ENCODE measurements at regions not wholly inside any gene's neighbourhood (a gene's known extent, or its start where the extent isn't known, plus 50 kb on each side); places are given as distances from the start of the nearest gene placed in this dataset.

GRCh38 chr11:24131698-24132097, 365.2 kb upstream of the LUZP2 start:
- DNase-seq: no peak
- H3K27me3 ChIP-seq: no peaks in the 10 kb centered on the region
- TF ChIP-seq CTCF (IDR thresholded peaks at IDR 0.05): no peak

GRCh38 chr11:24132471-24132870, 364.4 kb upstream of the LUZP2 start:
- intact Hi-C loops (cut with DNase I; ENCODE audit: low total_unique reads): no loop called here
- DNase-seq: no peak
- Histone ChIP-seq H3K27ac (no peak overlapping the region), H3K9me3 (no peaks in the 10 kb centered on the region), H3K27me3 (no peaks in the 10 kb centered on the region), H3K4me3 (no peak overlapping the region), H3K4me1 (no peaks in the 10 kb centered on the region), H3K36me3 (no peaks in the 10 kb centered on the region)
- no peak for TF ChIP-seq CTCF (IDR thresholded peaks at IDR 0.05)

More at GRCh38 chr11:24131698-24132097, 365.2 kb upstream of the LUZP2 start:
- Histone ChIP-seq H3K4me3 (no peak overlapping the region), H3K4me1 (no peaks in the 10 kb centered on the region), H3K36me3 (no peaks in the 10 kb centered on the region), H3K9me3 (no peaks in the 10 kb centered on the region), H3K27ac (no peak overlapping the region)
- intact Hi-C loops (cut with DNase I; ENCODE audit: low total_unique reads): no loop called here

- H3K27ac ChIP-seq: no peak overlapping the region
- H3K27me3 ChIP-seq: no peaks in the 10 kb centered on the region
- no peak overlapping the region for H3K4me3 ChIP-seq
- TF ChIP-seq CTCF (IDR thresholded peaks at IDR 0.05): no peak
- DNase-seq: no peak
- H3K4me1 ChIP-seq: no peaks in the 10 kb centered on the region
- H3K9me3 ChIP-seq: no peaks in the 10 kb centered on the region
- intact Hi-C loops (cut with DNase I; ENCODE audit: low total_unique reads): no loop called here
- H3K36me3 ChIP-seq: no peaks in the 10 kb centered on the region
Observed at GRCh38 chr11:24134879-24135589, 361.8 kb upstream of the LUZP2 start.

- H3K27me3 ChIP-seq: no peaks in the 10 kb centered on the region
- H3K4me3 ChIP-seq: no peak overlapping the region
- no peaks in the 10 kb centered on the region for H3K4me1 ChIP-seq
- H3K36me3 ChIP-seq: no peaks in the 10 kb centered on the region
- no peak for TF ChIP-seq CTCF (IDR thresholded peaks at IDR 0.05)
- intact Hi-C loops (cut with DNase I; ENCODE audit: low total_unique reads): no loop called here
- H3K27ac ChIP-seq: no peak overlapping the region
- no peaks in the 10 kb centered on the region for H3K9me3 ChIP-seq
- no peak for DNase-seq
Observed at GRCh38 chr11:24142062-24142461, 354.8 kb upstream of the LUZP2 start.

GRCh38 chr11:24145411-24145810, 351.4 kb upstream of the LUZP2 start:
- no peaks in the 10 kb centered on the region for H3K27me3 ChIP-seq
- no peak overlapping the region for H3K4me3 ChIP-seq
- H3K36me3 ChIP-seq: no peaks in the 10 kb centered on the region
- H3K4me1 ChIP-seq: no peaks in the 10 kb centered on the region
- intact Hi-C loops (cut with DNase I; ENCODE audit: low total_unique reads): no loop called here
- H3K27ac ChIP-seq: no peak overlapping the region
- no peak for TF ChIP-seq CTCF (IDR thresholded peaks at IDR 0.05)
- no peaks in the 10 kb centered on the region for H3K9me3 ChIP-seq
- no peak for DNase-seq

- intact Hi-C loops (cut with DNase I; ENCODE audit: low total_unique reads): no loop called here
- no peak overlapping the region for H3K4me3 ChIP-seq
- H3K9me3 ChIP-seq: no peaks in the 10 kb centered on the region
- no peak overlapping the region for H3K27ac ChIP-seq
- no peaks in the 10 kb centered on the region for H3K36me3 ChIP-seq
- no peak for DNase-seq
- no peaks in the 10 kb centered on the region for H3K4me1 ChIP-seq
- TF ChIP-seq CTCF (IDR thresholded peaks at IDR 0.05): no peak
- H3K27me3 ChIP-seq: no peaks in the 10 kb centered on the region
Observed at GRCh38 chr11:24153337-24153736, 343.5 kb upstream of the LUZP2 start.

Measured in tibial artery (tissue), 4 donors.